GM19351 (cell line): ENCODE measurements at regions not wholly inside any gene's neighbourhood (a gene's known extent, or its start where the extent isn't known, plus 50 kb on each side); places are given as distances from the start of the nearest gene placed in this dataset.
A peak's percentile ranks its signal among the peaks of the same experiment; 100 is the strongest.
"Not testable (repeated sequence)": the region's sequence is repeated elsewhere in the genome, so short reads cannot be mapped to it uniquely, and the experiment has no call there.

Experiments used
- ATAC-seq: cut with Tn5 transposase; IDR thresholded peaks from one replicate; pipeline ENCODE4 v1.9.1; 2021; ENCODE audit warnings: mild to moderate bottlenecking, moderate library complexity; ENCODE audit not compliant: unreplicated experiment

GRCh38 chr5:124000538-124000937, 488.6 kb downstream of the CSNK1G3 start:
- ATAC-seq = no peak

DNA sequence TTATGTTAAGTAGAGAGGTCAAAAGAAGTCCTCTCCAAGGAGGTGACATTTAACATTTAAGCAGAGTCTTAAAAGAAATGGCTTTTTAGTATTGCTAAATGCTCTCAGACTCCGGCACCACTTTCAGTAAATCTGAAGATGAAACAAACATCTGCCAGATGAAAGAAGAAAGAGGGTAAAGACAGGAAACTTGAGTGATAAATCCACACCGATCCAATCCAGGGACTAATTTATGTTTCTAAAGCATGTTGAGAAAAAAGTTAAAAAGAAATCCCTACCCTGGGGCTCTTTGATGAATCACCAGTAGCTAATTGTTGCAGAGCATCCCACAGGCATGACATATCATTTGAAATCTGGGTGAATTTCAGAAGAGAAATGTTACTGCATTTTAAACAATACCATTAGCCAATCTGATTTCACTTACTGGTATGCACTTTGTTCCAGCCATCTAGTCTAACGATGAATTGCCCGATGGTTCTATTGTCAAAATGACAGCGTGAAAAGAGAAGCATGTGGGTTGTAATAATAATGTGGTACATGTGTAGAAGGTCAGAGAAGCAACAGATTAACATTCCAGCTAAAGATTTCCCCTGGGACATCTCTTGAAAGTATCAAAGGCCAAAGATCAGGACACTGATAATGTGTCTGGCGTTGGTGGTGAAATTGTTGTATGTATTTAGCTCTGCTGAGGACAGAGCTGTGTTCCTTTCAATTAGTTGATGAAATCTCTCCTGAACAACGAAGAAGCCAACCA, 485.7 kb downstream of the CSNK1G3 start:
- ATAC-seq = no peak

DNA sequence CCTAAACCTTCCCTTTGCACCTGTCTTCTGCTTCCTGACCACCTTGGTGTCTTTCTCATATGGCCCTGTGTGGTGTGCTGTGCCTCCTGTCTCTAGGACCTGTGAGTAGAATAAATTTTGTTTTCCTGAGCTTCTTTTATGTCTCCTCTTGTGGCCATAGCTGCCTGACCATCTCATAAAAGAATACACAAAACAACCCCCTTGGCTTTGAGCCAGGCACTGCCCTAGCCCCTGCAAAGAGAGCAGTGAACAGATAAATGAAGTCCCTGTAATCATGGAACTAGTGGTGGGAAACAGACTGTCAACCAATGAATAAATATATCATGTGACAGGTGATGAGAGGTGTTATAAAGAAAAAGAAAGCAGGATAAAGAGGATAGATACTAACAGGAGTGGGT, 485.1 kb downstream of the CSNK1G3 start:
- ATAC-seq = no peak

- ATAC-seq = no peak
Observed at GRCh38 chr5:123992641-123993040, 480.7 kb downstream of the CSNK1G3 start.

DNA sequence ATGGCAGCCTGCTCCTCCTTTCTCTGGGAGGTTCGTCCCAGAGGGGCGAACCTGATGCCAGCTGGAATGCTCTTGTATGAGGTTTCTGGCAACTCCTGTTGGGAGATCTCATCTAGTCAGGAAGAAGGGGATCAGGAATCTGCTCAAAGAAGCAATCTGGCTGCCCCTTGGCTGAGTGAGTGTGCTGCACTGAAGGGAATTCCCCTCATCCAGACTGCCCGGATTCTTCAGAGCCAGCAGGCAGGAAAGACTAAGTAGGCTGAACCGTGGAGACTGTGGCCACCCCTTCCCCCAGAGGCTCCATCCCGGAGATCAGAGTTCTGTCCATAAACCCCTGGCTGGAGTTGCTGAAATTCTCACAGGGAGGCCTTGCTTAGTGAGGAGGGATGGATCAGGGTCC, 476.0 kb downstream of the CSNK1G3 start:
- ATAC-seq = no peak

DNA sequence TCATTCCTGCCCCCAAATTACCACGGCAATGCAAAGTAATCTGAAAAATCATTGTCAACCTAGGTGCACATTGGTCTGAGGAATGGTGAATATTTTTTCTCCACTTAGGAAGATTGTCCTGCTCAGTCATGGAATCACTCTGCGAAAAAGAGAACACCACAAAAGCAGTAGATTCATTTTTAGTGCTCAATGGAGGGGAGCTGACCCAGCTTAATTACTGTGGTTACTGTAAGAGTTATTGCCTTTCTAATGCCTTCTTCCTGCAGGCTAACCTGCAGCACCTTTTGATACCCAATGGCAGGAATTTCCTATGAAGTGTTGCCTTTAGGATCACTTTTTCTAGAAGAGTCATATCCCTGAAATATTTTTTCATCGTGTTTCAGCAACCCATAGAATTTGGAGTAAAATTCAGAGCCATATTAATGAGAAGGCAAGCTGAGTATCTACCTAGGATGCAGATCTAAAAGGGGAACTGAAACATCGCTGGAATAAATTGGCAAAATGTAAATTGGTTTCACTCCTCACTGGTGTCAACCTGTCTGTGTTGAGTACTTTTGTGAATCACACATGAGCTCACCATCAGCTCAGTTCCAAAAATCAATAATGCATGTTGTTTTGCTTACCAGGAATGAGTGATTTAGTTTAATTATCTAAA, 464.5 kb downstream of the CSNK1G3 start:
- ATAC-seq = peak; percentile 93

DNA sequence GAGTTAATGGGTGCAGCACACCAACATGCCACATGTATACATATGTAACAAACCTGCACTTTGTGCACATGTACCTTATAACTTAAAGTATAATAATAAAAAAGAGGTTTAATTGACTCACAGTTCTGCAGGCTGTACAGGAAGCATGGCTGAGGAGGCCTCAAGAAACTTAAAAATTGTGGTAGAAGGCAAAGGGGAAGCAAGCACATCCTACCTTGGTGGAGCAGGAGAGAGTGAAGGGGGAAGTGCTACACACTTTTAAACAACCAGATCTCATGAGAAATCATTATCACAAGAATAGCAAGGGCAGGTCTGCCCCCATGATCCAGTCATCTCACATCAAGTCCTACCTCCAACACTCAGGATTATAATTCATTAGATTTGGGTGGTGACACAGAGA, 463.5 kb downstream of the CSNK1G3 start:
- ATAC-seq = not testable (repeated sequence)

GRCh38 chr5:123966781-123967180, 454.8 kb downstream of the CSNK1G3 start:
- ATAC-seq = no peak

- no peak for ATAC-seq
Observed at GRCh38 chr5:123965626-123966025, 453.6 kb downstream of the CSNK1G3 start.

GRCh38 chr5:123964884-123965283, 452.9 kb downstream of the CSNK1G3 start:
- ATAC-seq = no peak

DNA sequence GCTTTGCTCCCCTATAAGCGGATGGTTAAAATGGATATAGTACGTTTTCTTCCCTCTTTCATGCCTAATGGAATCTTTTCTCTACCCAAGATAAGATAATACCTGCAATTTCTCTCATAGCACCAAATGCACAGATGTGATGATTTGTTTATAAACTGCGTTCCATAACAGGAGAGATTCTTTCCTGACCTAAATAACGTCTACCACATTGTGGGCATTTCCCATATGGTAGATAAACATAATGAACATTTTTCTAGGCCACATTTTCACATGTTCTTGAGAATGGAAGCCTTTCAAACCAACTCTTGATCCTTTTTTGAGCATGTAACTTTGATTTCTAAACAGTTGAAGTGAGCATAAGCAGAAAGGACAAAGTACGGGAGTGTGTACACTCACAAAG, 448.5 kb downstream of the CSNK1G3 start:
- no peak for ATAC-seq

DNA sequence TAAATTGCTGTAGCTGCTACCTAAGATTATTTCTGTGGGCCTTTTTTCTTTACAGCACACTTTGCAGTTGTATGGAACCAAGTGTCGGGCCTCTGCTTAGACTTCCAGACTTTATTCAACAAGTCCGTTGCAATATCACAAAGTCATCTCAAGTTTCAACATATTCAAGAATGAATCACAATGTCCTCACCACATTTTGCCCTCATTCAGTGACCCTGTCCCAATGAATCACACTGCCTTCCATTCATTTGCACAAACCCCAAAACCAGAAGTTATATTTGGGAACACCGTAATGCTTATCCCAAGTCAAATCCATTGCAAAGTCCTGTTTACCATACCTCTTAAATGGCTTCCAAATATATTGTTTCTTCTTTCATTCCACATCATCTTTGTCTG, 439.6 kb downstream of the CSNK1G3 start:
- no peak for ATAC-seq

GRCh38 chr5:123950701-123951581, 439.0 kb downstream of the CSNK1G3 start:
- ATAC-seq = no peak

- no peak for ATAC-seq
Observed at GRCh38 chr5:123949807-123950340, 437.9 kb downstream of the CSNK1G3 start.

DNA sequence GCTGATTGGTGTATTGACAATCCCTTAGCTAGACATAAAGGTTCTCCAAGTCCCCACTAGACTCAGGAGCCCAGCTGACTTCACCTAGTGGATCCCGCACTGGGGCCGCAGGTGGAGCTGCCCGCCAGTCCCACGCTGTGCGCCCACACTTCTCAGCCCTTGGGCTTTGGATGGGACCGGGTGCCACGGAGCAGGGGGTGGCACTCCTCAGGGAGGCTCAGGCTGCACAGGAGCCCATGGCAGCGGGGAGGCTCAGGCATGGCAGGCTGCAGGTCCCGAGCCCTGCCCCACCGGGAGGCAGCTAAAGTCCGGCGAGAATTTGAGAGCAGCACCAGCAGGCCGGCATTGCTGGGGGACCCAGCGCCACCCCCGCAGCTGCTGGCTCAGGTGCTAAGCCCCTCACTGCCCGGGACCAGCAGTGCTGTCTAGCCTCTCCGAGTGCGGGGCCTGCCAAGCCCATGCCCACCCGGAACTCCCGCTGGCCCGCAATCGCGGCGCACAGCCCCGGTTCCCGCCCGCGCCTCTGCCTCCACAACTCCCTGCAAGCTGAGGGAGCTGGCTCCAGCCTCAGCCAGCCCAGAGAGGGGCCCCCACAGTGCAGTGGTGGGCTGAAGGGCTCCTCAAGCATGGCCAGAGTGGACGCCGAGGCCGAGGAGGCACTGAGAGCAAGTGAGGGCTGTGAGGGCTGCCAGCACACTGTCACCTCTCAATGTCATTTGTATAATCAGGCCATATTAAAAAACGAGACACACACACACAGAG, 437.2 kb downstream of the CSNK1G3 start:
- ATAC-seq = no peak

GRCh38 chr5:123947797-123948196, 435.8 kb downstream of the CSNK1G3 start:
- no peak for ATAC-seq

- ATAC-seq = no peak
Observed at GRCh38 chr5:123945548-123945947, 433.6 kb downstream of the CSNK1G3 start.

DNA sequence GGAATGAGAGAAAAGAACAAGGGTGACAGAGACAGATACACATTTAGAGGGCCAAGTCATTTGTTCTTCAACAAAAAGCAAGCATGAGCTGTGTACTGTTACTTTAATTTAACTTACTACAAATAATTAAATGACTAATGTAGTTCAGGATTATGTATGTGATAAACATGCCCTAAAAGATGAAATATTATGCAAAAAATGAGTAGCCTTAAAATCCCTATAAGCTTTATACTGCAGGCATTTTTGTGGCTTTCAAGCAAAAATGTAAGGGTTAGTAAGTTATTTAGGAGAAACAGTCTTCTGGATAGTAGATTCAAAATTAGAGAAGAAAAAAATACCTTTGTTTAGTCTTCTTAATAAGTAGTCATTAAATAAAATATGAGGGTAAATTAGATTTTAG, 431.2 kb downstream of the CSNK1G3 start:
- ATAC-seq = no peak

- ATAC-seq = no peak
Observed at GRCh38 chr5:123940416-123940815, 428.4 kb downstream of the CSNK1G3 start.

GRCh38 chr5:123937230-123937629, 425.3 kb downstream of the CSNK1G3 start:
- no peak for ATAC-seq

DNA sequence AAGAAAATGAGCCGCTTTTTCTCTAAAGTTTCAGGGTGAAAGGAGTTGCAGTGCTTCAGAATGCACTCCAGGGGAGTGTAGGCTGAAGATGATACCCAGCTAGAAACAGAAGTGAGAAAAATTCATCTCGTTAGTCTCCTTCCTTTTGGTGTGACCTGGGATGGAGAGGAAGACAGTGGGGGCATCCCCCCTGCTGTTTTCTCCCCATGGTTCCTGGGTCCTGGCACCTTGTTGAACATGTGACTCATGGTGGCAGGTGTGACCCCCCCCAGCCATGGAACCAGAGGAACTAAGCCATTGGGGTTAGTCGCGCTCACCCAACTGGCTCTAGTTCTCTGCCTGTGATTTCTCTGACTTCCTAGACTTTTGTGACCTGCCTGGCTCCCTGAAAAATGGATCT, 424.6 kb downstream of the CSNK1G3 start:
- no peak for ATAC-seq
